GM12878 (cell line): ENCODE measurements at regions not wholly inside any gene's neighbourhood (a gene's known extent, or its start where the extent isn't known, plus 50 kb on each side); places are given as distances from the start of the nearest gene placed in this dataset.

Source experiments
- ATAC-seq: fragments of 200-7000 bp; cut with Tn5 transposase; 3 replicates; pipeline ENCODE4 v1.9.1; 2020; ENCODE audit warnings: mild to moderate bottlenecking, moderate library complexity
- BruUV-seq: library from RNA; stranded (reverse); fragments of 400-500 nt; replicated peaks from 2 replicates; lab custom pipeline; 2021; lab: Mats Ljungman, UMichigan
- CTCF ChIA-PET: fragments of 300-600 bp; sonication (Branson Sonifier 250); formaldehyde crosslinking; extraction: SDS; loops from one replicate; lab custom pipeline; 2021; ENCODE audit warnings: inconsistent platforms; lab: Yijun Ruan, JAX
- POLR2A ChIA-PET: fragments of 350-600 bp; formaldehyde crosslinking; extraction: SDS; loops from one replicate; lab custom pipeline; 2021; ENCODE audit warnings: inconsistent platforms; lab: Charles Lee
- RAD21 ChIA-PET: fragments of 300-600 bp; sonication (Branson Sonifier 250); formaldehyde crosslinking; loops from one replicate; lab custom pipeline; 2023; ENCODE audit warnings: antibody characterized with exemption; ENCODE audit not compliant: unreplicated experiment; lab: Charles Lee
- SMC1A ChIA-PET: fragments of 300-600 bp; sonication (Branson Sonifier 250); formaldehyde crosslinking; loops from one replicate; lab custom pipeline; 2023; ENCODE audit not compliant: unreplicated experiment, uncharacterized antibody; lab: Charles Lee
- DNase-seq: peaks from one replicate; pipeline ENCODE4 v3.0.0-alpha.2; 2011; ENCODE audit warnings: low read depth, low spot score
- FAIRE-seq: peaks from 3 replicates; lab custom pipeline; 2011; peaks lifted over from hg19 to GRCh38; lab: Jason Lieb, UNC
- H2AFZ ChIP-seq: 2 replicates; pipeline ENCODE4 v1.6.0; 2011; ENCODE audit warnings: low read depth, low read length, control low read depth; ENCODE audit not compliant: control insufficient read depth
- H3K27ac ChIP-seq: 2 replicates; pipeline ENCODE4 v1.5.1; 2011; ENCODE audit warnings: control low read depth; ENCODE audit not compliant: control insufficient read depth, insufficient read depth
- H3K27me3 ChIP-seq, 2 experiments: replicated peaks in 1 of 2; 2 replicates each; pipeline versions ENCODE4 v1.6.0 to v1.6.1; 2011; ENCODE audit warnings: low read length in 1 of 2; ENCODE audit not compliant: control insufficient read depth in 2 of 2, insufficient read depth in 2 of 2
- H3K36me3 ChIP-seq, 2 experiments: 2 replicates each; pipeline ENCODE4 v1.5.1; 2011; ENCODE audit warnings: low read length in 1 of 2; ENCODE audit not compliant: control insufficient read depth in 2 of 2, insufficient read depth in 2 of 2
- H3K4me1 ChIP-seq: 2 replicates; pipeline ENCODE4 v1.6.1; 2011; ENCODE audit warnings: mild to moderate bottlenecking, low read length, moderate library complexity, mixed read lengths; ENCODE audit not compliant: control insufficient read depth, insufficient read depth
- H3K4me2 ChIP-seq: 2 replicates; pipeline ENCODE4 v1.6.0; 2011; ENCODE audit warnings: control low read depth; ENCODE audit not compliant: control insufficient read depth, insufficient read depth
- H3K4me3 ChIP-seq: fragments of 200-600 bp; sonication (generic); 2 replicates; pipeline ENCODE4 v1.5.1; 2016
- H3K79me2 ChIP-seq: 2 replicates; pipeline ENCODE4 v1.6.0; 2011; ENCODE audit warnings: low read length; ENCODE audit not compliant: control insufficient read depth, insufficient read depth
- H3K9ac ChIP-seq: 2 replicates; pipeline ENCODE4 v1.8.0; 2011; ENCODE audit warnings: low read length, control low read depth, mixed read lengths; ENCODE audit not compliant: control insufficient read depth, insufficient read depth
- H3K9me3 ChIP-seq: replicated peaks from 3 replicates; pipeline ENCODE4 v1.5.1; 2011; ENCODE audit warnings: mild to moderate bottlenecking, low read length; ENCODE audit not compliant: control insufficient read depth, insufficient read depth
- H4K20me1 ChIP-seq: 2 replicates; pipeline ENCODE4 v1.6.0; 2011; ENCODE audit not compliant: control insufficient read depth, insufficient read depth
- HDAC6 ChIP-seq: fragments of 200-600 bp; sonication (generic); IDR thresholded peaks from one replicate; pipeline ENCODE4 v1.8.0; 2017; ENCODE audit warnings: antibody characterized with exemption; ENCODE audit not compliant: unreplicated experiment
- NR2F1 ChIP-seq: fragments of 450-650 bp; conservative IDR thresholded peaks from 2 replicates; pipeline ENCODE4 v1.6.1; 2017; ENCODE audit warnings: mild to moderate bottlenecking
- POU2F2 ChIP-seq: IDR thresholded peaks from 3 replicates; pipeline ENCODE4 v1.6.1; 2011; ENCODE audit warnings: low read depth, mild to moderate bottlenecking, low read length, borderline replicate concordance
- SIN3A ChIP-seq: IDR thresholded peaks from 2 replicates; pipeline ENCODE4 v1.6.1; 2012; ENCODE audit warnings: low read depth, low read length, improper control_type of control experiment
- SRF ChIP-seq, 2 experiments: IDR thresholded peaks; 2 replicates each; pipeline ENCODE4 v1.6.1; 2011; ENCODE audit warnings: low read depth in 2 of 2, low read length in 2 of 2, mild to moderate bottlenecking in 1 of 2, moderate library complexity in 1 of 2
- STAT1 ChIP-seq: fragments of 450-650 bp; conservative IDR thresholded peaks from 2 replicates; pipeline ENCODE4 v1.6.1; 2014; ENCODE audit warnings: antibody characterized with exemption, mild to moderate bottlenecking
- ZNF24 ChIP-seq: fragments of 450-650 bp; IDR thresholded peaks from 2 replicates; pipeline ENCODE4 v1.6.1; 2017; ENCODE audit warnings: antibody characterized with exemption, mild to moderate bottlenecking
- WGBS: methylation state at CpG from one replicate; pipeline ENCODE4 v1.1.6; 2016; ENCODE audit warnings: low lambda C conversion rate; ENCODE audit not compliant: insufficient replicate concordance, insufficient coverage; ENCODE audit errors: missing lambda C conversion rate; 5-methylcytosine and 5-hydroxymethylcytosine counted together
- in situ Hi-C: fragments of 300-500 bp; cut with MboI; formaldehyde crosslinking; loops from 9 replicates; pipeline ENCODE4 v1.14.3; 2018; ENCODE audit warnings: mixed read lengths
- intact Hi-C: fragments of 100-400 bp; cut with micrococcal nuclease; formaldehyde crosslinking; loops from one replicate; pipeline ENCODE4 v1.14.2; 2022; ENCODE audit not compliant: unreplicated experiment
- TF ChIP-seq, protein P1 (sequence below): fragments of 450-650 bp; formaldehyde crosslinking; IDR thresholded peaks from 2 replicates; pipeline ENCODE4 v1.4.0; 2022; ENCODE audit warnings: mild to moderate bottlenecking, moderate library complexity
- TF ChIP-seq, protein P2 (sequence below): IDR thresholded peaks from 2 replicates; pipeline ENCODE4 v1.6.1; 2012; ENCODE audit warnings: low read depth, low read length, improper control_type of control experiment

- ChIA-PET SMC1A (interaction anchor here (0.9 kb wide), 1 partner anchor 12 kb away, joined by 3 read pairs; no protein-coding TSS in a partner anchor), CTCF (interaction anchor here (0.6 to 1.3 kb wide), 2 partner anchors 102 to 395 kb away, joined by 3 to 4 read pairs; no protein-coding TSS in a partner anchor), RAD21 (no interaction called here), POLR2A (no interaction called here)
- no peak overlapping the region for H2AFZ ChIP-seq
- intact Hi-C loops = no loop called here
- H3K36me3 ChIP-seq = no peaks in the 10 kb centered on the region
- ATAC-seq (no peak), FAIRE-seq (no peak), DNase-seq (no peak)
- no peaks in the 10 kb centered on the region for H3K4me1 ChIP-seq
- no peak overlapping the region for H3K4me2 ChIP-seq
- H3K27ac ChIP-seq = no peak overlapping the region
- H3K4me3 ChIP-seq = no peak overlapping the region
- H3K79me2 ChIP-seq = no peaks in the 10 kb centered on the region
- WGBS = 55% methylated on average over 14 of the region's 14 CpGs
- H4K20me1 ChIP-seq = no peaks in the 10 kb centered on the region
- BruUV-seq = no TSS peak
- H3K9ac ChIP-seq = no peak overlapping the region
- H3K27me3 ChIP-seq = peaks cover 0 to 2% of the 10 kb centered on the region in 2 experiments; a peak in 1 of 4 replicates
- no peak for TF ChIP-seq SIN3A
- no peak for TF ChIP-seq HDAC6
- TF ChIP-seq POU2F2 = no peak
- H3K9me3 ChIP-seq = no peaks in the 10 kb centered on the region
- in situ Hi-C loops = loop anchor here (25.0 kb wide), 1 partner anchor 1400 kb away; no protein-coding TSS in a partner anchor
Observed at GRCh38 chr13:111462221-111462764, 141.9 kb downstream of the TEX29 start.

GRCh38 chr13:111462944-111463343, 142.5 kb downstream of the TEX29 start:
- ChIA-PET POLR2A (no interaction called here), RAD21 (no interaction called here), CTCF (interaction anchor here (0.6 to 1.3 kb wide), 2 partner anchors 103 to 395 kb away, joined by 3 to 4 read pairs; no protein-coding TSS in a partner anchor), SMC1A (interaction anchor here (0.9 kb wide), 1 partner anchor 11 kb away, joined by 3 read pairs; no protein-coding TSS in a partner anchor)
- TF ChIP-seq, protein P1, sequence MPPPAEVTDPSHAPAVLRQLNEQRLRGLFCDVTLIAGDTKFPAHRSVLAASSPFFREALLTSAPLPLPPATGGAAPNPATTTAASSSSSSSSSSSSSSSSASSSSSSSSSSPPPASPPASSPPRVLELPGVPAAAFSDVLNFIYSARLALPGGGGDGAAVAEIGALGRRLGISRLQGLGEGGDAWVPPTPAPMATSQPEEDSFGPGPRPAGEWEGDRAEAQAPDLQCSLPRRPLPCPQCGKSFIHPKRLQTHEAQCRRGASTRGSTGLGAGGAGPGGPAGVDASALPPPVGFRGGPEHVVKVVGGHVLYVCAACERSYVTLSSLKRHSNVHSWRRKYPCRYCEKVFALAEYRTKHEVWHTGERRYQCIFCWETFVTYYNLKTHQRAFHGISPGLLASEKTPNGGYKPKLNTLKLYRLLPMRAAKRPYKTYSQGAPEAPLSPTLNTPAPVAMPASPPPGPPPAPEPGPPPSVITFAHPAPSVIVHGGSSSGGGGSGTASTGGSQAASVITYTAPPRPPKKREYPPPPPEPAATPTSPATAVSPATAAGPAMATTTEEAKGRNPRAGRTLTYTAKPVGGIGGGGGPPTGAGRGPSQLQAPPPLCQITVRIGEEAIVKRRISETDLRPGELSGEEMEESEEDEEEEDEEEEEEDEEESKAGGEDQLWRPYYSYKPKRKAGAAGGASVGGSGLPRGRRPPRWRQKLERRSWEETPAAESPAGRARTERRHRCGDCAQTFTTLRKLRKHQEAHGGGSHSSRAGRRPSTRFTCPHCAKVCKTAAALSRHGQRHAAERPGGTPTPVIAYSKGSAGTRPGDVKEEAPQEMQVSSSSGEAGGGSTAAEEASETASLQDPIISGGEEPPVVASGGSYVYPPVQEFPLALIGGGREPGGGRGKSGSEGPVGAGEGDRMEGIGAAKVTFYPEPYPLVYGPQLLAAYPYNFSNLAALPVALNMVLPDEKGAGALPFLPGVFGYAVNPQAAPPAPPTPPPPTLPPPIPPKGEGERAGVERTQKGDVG (CRISPR knock-in tag) = no peak
- TF ChIP-seq NR2F1 (no peak), STAT1 (no peak), SRF (IDR thresholded peaks at IDR 0.05; ENCODE audit: low read depth in 2 of 2, low read length in 2 of 2) (no peak), ZNF24 (no peak)
- TF ChIP-seq, protein P2, sequence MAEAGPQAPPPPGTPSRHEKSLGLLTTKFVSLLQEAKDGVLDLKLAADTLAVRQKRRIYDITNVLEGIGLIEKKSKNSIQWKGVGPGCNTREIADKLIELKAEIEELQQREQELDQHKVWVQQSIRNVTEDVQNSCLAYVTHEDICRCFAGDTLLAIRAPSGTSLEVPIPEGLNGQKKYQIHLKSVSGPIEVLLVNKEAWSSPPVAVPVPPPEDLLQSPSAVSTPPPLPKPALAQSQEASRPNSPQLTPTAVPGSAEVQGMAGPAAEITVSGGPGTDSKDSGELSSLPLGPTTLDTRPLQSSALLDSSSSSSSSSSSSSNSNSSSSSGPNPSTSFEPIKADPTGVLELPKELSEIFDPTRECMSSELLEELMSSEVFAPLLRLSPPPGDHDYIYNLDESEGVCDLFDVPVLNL = no peak
- H2AFZ ChIP-seq = no peak overlapping the region
- no peak overlapping the region for H3K9ac ChIP-seq
- FAIRE-seq (no peak), DNase-seq (no peak), ATAC-seq (no peak)
- intact Hi-C loops = no loop called here
- H4K20me1 ChIP-seq = no peaks in the 10 kb centered on the region
- H3K4me2 ChIP-seq = no peak overlapping the region
- no peaks in the 10 kb centered on the region for H3K4me1 ChIP-seq
- H3K27ac ChIP-seq = no peak overlapping the region
- no peaks in the 10 kb centered on the region for H3K9me3 ChIP-seq
- H3K4me3 ChIP-seq = no peak overlapping the region
- H3K79me2 ChIP-seq = no peaks in the 10 kb centered on the region
- BruUV-seq = no TSS peak
- peaks cover 0 to 2% of the 10 kb centered on the region in 2 experiments; a peak in 1 of 4 replicates for H3K27me3 ChIP-seq
- H3K36me3 ChIP-seq = no peaks in the 10 kb centered on the region
- in situ Hi-C loops = loop anchor here (25.0 kb wide), 1 partner anchor 1399 kb away; no protein-coding TSS in a partner anchor
- WGBS = 17% methylated on average over 6 of the region's 6 CpGs
